Bronchial epithelial cell (primary cell): ENCODE measurements at regions not wholly inside any gene's neighbourhood (a gene's known extent, or its start where the extent isn't known, plus 50 kb on each side); places are given as distances from the start of the nearest gene placed in this dataset.

Source experiments
- DNase-seq: peaks from one replicate; pipeline ENCODE4 v3.0.0-alpha.2; 2010; ENCODE audit warnings: low read depth
- FAIRE-seq: peaks from 2 replicates; lab custom pipeline; 2011; peaks lifted over from hg19 to GRCh38; lab: Jason Lieb, UNC
- H3K27me3 ChIP-seq: 2 replicates; pipeline ENCODE4 v1.5.1; 2011; ENCODE audit warnings: low read length; ENCODE audit not compliant: control insufficient read depth, insufficient read depth
- H3K36me3 ChIP-seq: 2 replicates; pipeline ENCODE4 v1.5.1; 2011; ENCODE audit warnings: low read length; ENCODE audit not compliant: control insufficient read depth, insufficient read depth
- H3K4me3 ChIP-seq: 2 replicates; pipeline ENCODE4 v1.5.1; 2011; ENCODE audit warnings: mild to moderate bottlenecking, low read depth, low read length, control low read depth
- CTCF ChIP-seq: IDR thresholded peaks from 2 replicates; pipeline ENCODE4 v1.5.1; 2011; ENCODE audit warnings: mild to moderate bottlenecking, moderate library complexity, low read length, control low read depth, inconsistent platforms; ENCODE audit not compliant: insufficient read depth, severe bottlenecking

- Histone ChIP-seq H3K36me3 (no peaks in the 10 kb centered on the region), H3K27me3 (no peaks in the 10 kb centered on the region), H3K4me3 (no peak overlapping the region)
- FAIRE-seq, result no peak
- no peak for DNase-seq
- no peak for TF ChIP-seq CTCF
Observed at GRCh38 chr14:95402578-95402977, 82.9 kb upstream of the CLMN start.

- Histone ChIP-seq H3K27me3 (no peaks in the 10 kb centered on the region), H3K4me3 (no peak overlapping the region), H3K36me3 (no peaks in the 10 kb centered on the region)
- TF ChIP-seq CTCF, result no peak
- no peak for FAIRE-seq
- no peak for DNase-seq
Observed at GRCh38 chr14:95402176-95402575, 82.5 kb upstream of the CLMN start.

GRCh38 chr14:95398630-95399547 lies 79.2 kb upstream of the CLMN start:
- H3K27me3 ChIP-seq, result no peaks in the 10 kb centered on the region
- H3K4me3 ChIP-seq, result no peak overlapping the region
- no peak for DNase-seq
- no peak for TF ChIP-seq CTCF
- FAIRE-seq, result peak; percentile 55
- H3K36me3 ChIP-seq, result no peaks in the 10 kb centered on the region

DNA sequence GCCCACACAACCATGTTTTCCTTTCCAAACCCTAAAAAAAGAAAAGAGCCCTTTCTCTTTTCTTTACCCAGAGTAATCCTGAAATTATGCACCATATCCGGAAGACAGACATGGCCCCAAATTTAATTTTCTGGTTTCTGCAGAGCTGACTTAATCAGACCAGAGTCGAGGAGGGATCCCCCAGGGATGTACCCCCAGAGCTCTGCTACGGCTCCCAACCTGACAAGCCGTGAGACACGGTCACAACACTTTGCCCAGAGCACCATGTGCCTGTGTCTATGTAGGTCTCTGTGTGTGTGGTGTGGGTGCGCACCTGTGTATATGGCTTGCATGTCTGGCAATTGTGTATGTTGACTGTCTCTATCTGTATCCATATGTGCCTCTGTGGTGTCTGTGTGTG lies 77.6 kb upstream of the CLMN start:
- DNase-seq, result no peak
- FAIRE-seq, result no peak
- Histone ChIP-seq H3K36me3 (no peaks in the 10 kb centered on the region), H3K4me3 (no peak overlapping the region), H3K27me3 (no peaks in the 10 kb centered on the region)
- TF ChIP-seq CTCF, result no peak

DNA sequence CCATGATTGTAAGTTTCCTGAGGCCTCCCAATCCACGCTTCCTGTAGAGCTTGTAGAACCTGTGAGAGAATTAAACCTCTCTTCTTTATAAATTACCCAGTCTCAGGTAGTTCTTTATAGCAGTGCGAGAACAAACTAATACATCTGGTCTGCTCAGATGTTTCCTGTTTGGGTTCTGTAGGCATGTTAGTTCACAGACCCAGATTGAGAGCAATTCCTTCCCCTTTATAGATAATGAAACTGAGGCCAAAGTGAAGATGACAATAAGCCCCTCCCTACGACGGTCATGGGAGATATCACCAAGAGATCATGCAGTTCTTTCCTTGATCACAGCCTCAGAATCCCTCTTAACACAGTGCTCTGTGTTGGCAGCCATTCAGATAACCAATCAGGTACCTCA lies 76.5 kb upstream of the CLMN start:
- no peak for DNase-seq
- no peak overlapping the region for H3K4me3 ChIP-seq
- FAIRE-seq, result no peak
- no peaks in the 10 kb centered on the region for H3K36me3 ChIP-seq
- TF ChIP-seq CTCF, result no peak
- H3K27me3 ChIP-seq, result no peaks in the 10 kb centered on the region
